ENCODE measurements at regions not wholly inside any gene's neighbourhood (a gene's known extent, or its start where the extent isn't known, plus 50 kb on each side); places are given as distances from the start of the nearest gene placed in this dataset.
A peak's percentile ranks its signal among the peaks of the same experiment; 100 is the strongest.

DNA sequence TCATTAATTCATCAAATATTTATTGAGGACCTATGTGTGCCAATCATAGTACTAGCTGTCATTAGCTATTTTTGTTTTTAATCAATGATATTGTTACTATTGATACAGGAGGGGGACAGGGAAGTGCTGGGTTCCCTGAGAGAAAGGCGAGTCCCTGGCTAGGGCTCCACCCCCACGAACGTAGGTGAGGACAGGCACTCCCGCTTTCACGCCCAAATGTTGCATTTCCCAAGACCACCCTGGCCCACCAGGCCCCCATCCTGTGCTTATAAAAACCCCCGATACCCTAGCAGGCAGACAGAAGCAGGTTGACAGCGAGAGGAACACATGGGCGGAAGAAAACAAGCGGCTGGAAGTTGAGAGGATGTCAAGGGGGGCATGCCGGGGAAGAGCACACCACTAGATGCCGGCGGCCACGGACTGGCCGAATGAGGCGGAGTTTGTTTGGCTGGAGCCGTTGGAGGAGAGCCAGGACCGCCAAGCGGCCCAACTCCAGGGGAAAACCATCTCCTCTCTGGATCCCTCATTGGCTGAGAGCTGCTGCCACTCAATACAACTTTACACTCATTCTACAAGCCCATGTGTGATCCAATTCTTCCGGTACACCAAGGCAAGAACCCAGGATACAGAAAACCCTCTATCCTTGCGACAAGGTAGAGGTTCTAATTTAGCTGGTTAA is 798.7 kb upstream of the SEMA6D start:
- intact Hi-C loops (cut with DNase I), result no loop called here
- no peak for TF ChIP-seq CTCF (IDR thresholded peaks at IDR 0.05; ENCODE audit: borderline replicate concordance, extremely low read depth, insufficient read depth)

GRCh38 chr15:46921891-46922290 is 795.4 kb upstream of the SEMA6D start:
- no peak for TF ChIP-seq CTCF (IDR thresholded peaks at IDR 0.05; ENCODE audit: borderline replicate concordance, extremely low read depth, insufficient read depth)
- FAIRE-seq (no peak), DNase-seq (no peak)
- intact Hi-C loops (cut with DNase I), result no loop called here
- Histone ChIP-seq H3K27ac (ENCODE audit: low read depth in 2 of 2, low read length in 2 of 2) (no peak overlapping the region), H3K4me1 (ENCODE audit: control insufficient read depth in 2 of 3, insufficient read depth in 2 of 3, low read depth in 1 of 3, low read length in 3 of 3) (no peaks in the 10 kb centered on the region), H3K4me3 (ENCODE audit: low read length in 3 of 3) (no peak overlapping the region), H3K36me3 (ENCODE audit: control insufficient read depth in 2 of 3, insufficient read depth in 3 of 3, low read length in 3 of 3) (no peaks in the 10 kb centered on the region), H3K27me3 (ENCODE audit: control insufficient read depth, insufficient read depth, low read length) (no peaks in the 10 kb centered on the region), H3K9ac (ENCODE audit: low read length in 3 of 3) (no peak overlapping the region), H3K9me3 (ENCODE audit: control insufficient read depth in 2 of 3, insufficient read depth in 1 of 3, low read length in 3 of 3) (no peaks in the 10 kb centered on the region)

More for the DNA sequence above, 798.7 kb upstream of the SEMA6D start:
- FAIRE-seq (no peak), DNase-seq (peak in 1 of 5 donors; percentile 41)
- Histone ChIP-seq H3K27ac (ENCODE audit: low read depth in 2 of 2, low read length in 2 of 2) (no peak overlapping the region), H3K9ac (ENCODE audit: low read length in 3 of 3) (no peak overlapping the region), H3K4me3 (ENCODE audit: low read length in 3 of 3) (no peak overlapping the region), H3K27me3 (ENCODE audit: control insufficient read depth, insufficient read depth, low read length) (no peaks in the 10 kb centered on the region), H3K36me3 (ENCODE audit: control insufficient read depth in 2 of 3, insufficient read depth in 3 of 3, low read length in 3 of 3) (no peaks in the 10 kb centered on the region), H3K4me1 (ENCODE audit: control insufficient read depth in 2 of 3, insufficient read depth in 2 of 3, low read depth in 1 of 3, low read length in 3 of 3) (no peaks in the 10 kb centered on the region), H3K9me3 (ENCODE audit: control insufficient read depth in 2 of 3, insufficient read depth in 1 of 3, low read length in 3 of 3) (no peaks in the 10 kb centered on the region)

DNA sequence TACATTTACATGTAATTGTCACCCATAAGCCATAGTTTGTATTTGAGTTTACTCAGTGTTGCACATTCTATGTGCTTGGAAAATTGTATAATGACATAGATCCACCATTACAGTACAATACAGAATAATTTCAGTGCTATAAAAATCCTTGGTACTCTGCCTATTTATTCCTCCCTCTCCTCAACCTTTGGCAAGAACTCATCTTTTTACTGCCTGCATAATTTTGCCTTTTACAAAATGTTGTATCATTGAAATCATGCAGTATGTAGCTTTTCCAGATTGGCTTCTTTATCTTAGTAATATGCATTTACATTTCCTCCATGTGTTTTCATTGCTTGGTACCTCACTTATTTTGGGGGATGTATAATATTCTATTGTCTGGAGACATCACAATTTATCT is 786.9 kb upstream of the SEMA6D start:
- Histone ChIP-seq H3K4me1 (ENCODE audit: control insufficient read depth in 2 of 3, insufficient read depth in 2 of 3, low read depth in 1 of 3, low read length in 3 of 3) (no peaks in the 10 kb centered on the region), H3K9me3 (ENCODE audit: control insufficient read depth in 2 of 3, insufficient read depth in 1 of 3, low read length in 3 of 3) (no peaks in the 10 kb centered on the region), H3K36me3 (ENCODE audit: control insufficient read depth in 2 of 3, insufficient read depth in 3 of 3, low read length in 3 of 3) (no peaks in the 10 kb centered on the region), H3K27ac (ENCODE audit: low read depth in 2 of 2, low read length in 2 of 2) (no peak overlapping the region), H3K4me3 (ENCODE audit: low read length in 3 of 3) (no peak overlapping the region), H3K9ac (ENCODE audit: low read length in 3 of 3) (no peak overlapping the region), H3K27me3 (ENCODE audit: control insufficient read depth, insufficient read depth, low read length) (no peaks in the 10 kb centered on the region)
- intact Hi-C loops (cut with DNase I), result no loop called here
- no peak for TF ChIP-seq CTCF (IDR thresholded peaks at IDR 0.05; ENCODE audit: borderline replicate concordance, extremely low read depth, insufficient read depth)
- no peak for DNase-seq
- FAIRE-seq, result no peak

- no peak overlapping the region for H3K4me3 ChIP-seq (ENCODE audit: low read length in 3 of 3)
- H3K27me3 ChIP-seq (ENCODE audit: control insufficient read depth, insufficient read depth, low read length), result no peaks in the 10 kb centered on the region
- H3K9me3 ChIP-seq (ENCODE audit: control insufficient read depth in 2 of 3, insufficient read depth in 1 of 3, low read length in 3 of 3), result no peaks in the 10 kb centered on the region
- H3K4me1 ChIP-seq (ENCODE audit: control insufficient read depth in 2 of 3, insufficient read depth in 2 of 3, low read depth in 1 of 3, low read length in 3 of 3), result no peaks in the 10 kb centered on the region
- H3K36me3 ChIP-seq (ENCODE audit: control insufficient read depth in 2 of 3, insufficient read depth in 3 of 3, low read length in 3 of 3), result no peaks in the 10 kb centered on the region
- H3K27ac ChIP-seq (ENCODE audit: low read depth in 2 of 2, low read length in 2 of 2), result no peak overlapping the region
- no peak for TF ChIP-seq CTCF (IDR thresholded peaks at IDR 0.05; ENCODE audit: borderline replicate concordance, extremely low read depth, insufficient read depth)
- intact Hi-C loops (cut with DNase I), result no loop called here
- FAIRE-seq (no peak), DNase-seq (no peak)
- H3K9ac ChIP-seq (ENCODE audit: low read length in 3 of 3), result no peak overlapping the region
Observed at GRCh38 chr15:46933332-46933731, 784.0 kb upstream of the SEMA6D start.
